Naive thymus-derived CD4-positive, alpha-beta T cell (primary cell): ENCODE measurements at regions not wholly inside any gene's neighbourhood (a gene's known extent, or its start where the extent isn't known, plus 50 kb on each side); places are given as distances from the start of the nearest gene placed in this dataset.

Source experiments
- ATAC-seq: fragments of 150-1000 bp; cut with Tn5 transposase; 2 replicates; pipeline ENCODE4 v1.10.0; 2021; ENCODE audit warnings: mild to moderate bottlenecking, moderate library complexity
- CTCF ChIA-PET: fragments of 350-600 bp; sonication (Branson Sonifier 250); formaldehyde crosslinking; loops from one replicate; lab custom pipeline; 2021; ENCODE audit warnings: antibody characterized with exemption; lab: Charles Lee
- POLR2A ChIA-PET: fragments of 350-600 bp; sonication (Branson Sonifier 250); formaldehyde crosslinking; loops from one replicate; lab custom pipeline; 2021; ENCODE audit warnings: antibody characterized with exemption, inconsistent platforms; lab: Charles Lee
- DNase-seq, 9 donors: peaks; one replicate each; pipeline versions ENCODE4 v3.0.0 to v3.0.0-alpha.2; 2020 to 2022; ENCODE audit warnings: mixed read lengths in 1 of 9
- H3K27ac ChIP-seq: one replicate; pipeline ENCODE4 v1.7.0; 2013; ENCODE audit warnings: mild to moderate bottlenecking, low read depth, low read length, moderate library complexity
- H3K27me3 ChIP-seq, 2 donors: one replicate each; pipeline ENCODE4 v1.7.0; 2013; ENCODE audit warnings: low read length in 2 of 2, mild to moderate bottlenecking in 2 of 2, moderate library complexity in 2 of 2; ENCODE audit not compliant: control insufficient read depth in 2 of 2, insufficient read depth in 2 of 2
- H3K36me3 ChIP-seq, 3 experiments: 1 replicate in 2 of 3; 2 replicates in 1 of 3; pipeline ENCODE4 v1.7.0; 2013; ENCODE audit warnings: low read length in 3 of 3, mild to moderate bottlenecking in 3 of 3, moderate library complexity in 1 of 3; ENCODE audit not compliant: insufficient read depth in 3 of 3, control insufficient read depth in 2 of 3
- H3K4me1 ChIP-seq, 2 donors: one replicate each; pipeline ENCODE4 v1.7.0; 2013; ENCODE audit warnings: low read length in 2 of 2, mild to moderate bottlenecking in 2 of 2, moderate library complexity in 1 of 2; ENCODE audit not compliant: control insufficient read depth in 2 of 2, insufficient read depth in 2 of 2
- H3K4me3 ChIP-seq: 2 replicates; pipeline ENCODE4 v1.7.0; 2013; ENCODE audit warnings: mild to moderate bottlenecking, low read length
- H3K9me3 ChIP-seq, 3 experiments: 1 replicate in 2 of 3; 2 replicates in 1 of 3; pipeline ENCODE4 v1.7.0; 2013; ENCODE audit warnings: low read length in 3 of 3; ENCODE audit not compliant: control insufficient read depth in 2 of 3
- H3K27ac Mint-ChIP-seq, 9 donors: one replicate each; pipeline ENCODE4 v1.8.0; 2020 to 2022; ENCODE audit warnings: mixed read lengths in 9 of 9, mild to moderate bottlenecking in 8 of 9, moderate library complexity in 5 of 9, inconsistent platforms in 2 of 9
- H3K27me3 Mint-ChIP-seq, 5 donors: one replicate each; pipeline ENCODE4 v1.8.0; 2021 to 2022; ENCODE audit warnings: mixed read lengths in 5 of 5, mild to moderate bottlenecking in 1 of 5
- H3K36me3 Mint-ChIP-seq, 5 donors: one replicate each; pipeline ENCODE4 v1.8.0; 2020 to 2022; ENCODE audit warnings: mixed read lengths in 5 of 5, mild to moderate bottlenecking in 3 of 5, inconsistent platforms in 1 of 5
- H3K4me1 Mint-ChIP-seq, 7 donors: one replicate each; pipeline ENCODE4 v1.8.0; 2020 to 2022; ENCODE audit warnings: mixed read lengths in 7 of 7, mild to moderate bottlenecking in 3 of 7, inconsistent platforms in 1 of 7
- H3K4me3 Mint-ChIP-seq, 10 donors: one replicate each; pipeline ENCODE4 v1.8.0; 2020 to 2022; ENCODE audit warnings: mild to moderate bottlenecking in 10 of 10, mixed read lengths in 10 of 10, moderate library complexity in 6 of 10, inconsistent platforms in 2 of 10
- H3K9me3 Mint-ChIP-seq, 11 donors: one replicate each; pipeline ENCODE4 v1.8.0; 2020 to 2022; ENCODE audit warnings: mixed read lengths in 11 of 11, mild to moderate bottlenecking in 4 of 11, inconsistent platforms in 1 of 11, moderate library complexity in 1 of 11
- intact Hi-C, 2 donors: fragments of 100-400 bp; cut with micrococcal nuclease; formaldehyde crosslinking; loops; one replicate each; pipeline ENCODE4 v1.15.1; 2023

GRCh38 chr13:31639443-31640163, 99.7 kb upstream of the RXFP2 start:
- no peak for ATAC-seq
- Histone ChIP-seq H3K9me3 (no peaks in the 10 kb centered on the region), H3K4me1 (no peaks in the 10 kb centered on the region), H3K27me3 (no peaks in the 10 kb centered on the region), H3K27ac (no peak overlapping the region), H3K4me3 (no peak overlapping the region), H3K36me3 (no peaks in the 10 kb centered on the region)
- Mint-ChIP-seq H3K27me3 (peaks cover 0 to 6% (median 0%) of the 10 kb centered on the region in 5 donors), H3K36me3 (peaks cover 0 to 5% (median 0%) of the 10 kb centered on the region in 5 donors), H3K4me1 (no peaks in the 10 kb centered on the region), H3K4me3 (no peak overlapping the region), H3K27ac (no peak overlapping the region), H3K9me3 (peaks cover 5 to 36% (median 16%) of the 10 kb centered on the region in 11 donors)
- CTCF ChIA-PET = no interaction called here
- intact Hi-C loops = no loop called here
- no peak for DNase-seq
- POLR2A ChIA-PET = no interaction called here

GRCh38 chr13:31649766-31650165, 89.6 kb upstream of the RXFP2 start:
- no peaks in the 10 kb centered on the region for H3K36me3 Mint-ChIP-seq
- no peaks in the 10 kb centered on the region for H3K36me3 ChIP-seq
- H3K4me3 Mint-ChIP-seq = no peak overlapping the region
- H3K27me3 ChIP-seq = no peaks in the 10 kb centered on the region
- H3K4me3 ChIP-seq = no peak overlapping the region
- ChIA-PET CTCF (no interaction called here), POLR2A (no interaction called here)
- no peaks in the 10 kb centered on the region for H3K4me1 ChIP-seq
- no peak overlapping the region for H3K27ac ChIP-seq
- H3K9me3 ChIP-seq = no peaks in the 10 kb centered on the region
- H3K27ac Mint-ChIP-seq = no peak overlapping the region
- no peak for ATAC-seq
- peaks cover 0 to 8% (median 0%) of the 10 kb centered on the region in 11 donors for H3K9me3 Mint-ChIP-seq
- intact Hi-C loops = no loop called here
- DNase-seq = no peak
- H3K27me3 Mint-ChIP-seq = peaks cover 0 to 5% (median 0%) of the 10 kb centered on the region in 5 donors
- no peaks in the 10 kb centered on the region for H3K4me1 Mint-ChIP-seq

GRCh38 chr13:31653730-31654129, 85.6 kb upstream of the RXFP2 start:
- Histone ChIP-seq H3K4me3 (no peak overlapping the region), H3K27me3 (no peaks in the 10 kb centered on the region), H3K4me1 (no peaks in the 10 kb centered on the region), H3K27ac (no peak overlapping the region), H3K36me3 (no peaks in the 10 kb centered on the region), H3K9me3 (no peaks in the 10 kb centered on the region)
- Mint-ChIP-seq H3K4me1 (no peaks in the 10 kb centered on the region), H3K36me3 (no peaks in the 10 kb centered on the region), H3K27ac (no peak overlapping the region), H3K4me3 (no peak overlapping the region), H3K9me3 (peaks cover 0 to 12% (median 3%) of the 10 kb centered on the region in 11 donors), H3K27me3 (peaks cover 0 to 5% (median 0%) of the 10 kb centered on the region in 5 donors)
- DNase-seq = no peak
- ChIA-PET CTCF (no interaction called here), POLR2A (no interaction called here)
- intact Hi-C loops = no loop called here
- ATAC-seq = no peak

- ATAC-seq (no peak), DNase-seq (no peak)
- ChIA-PET CTCF (no interaction called here), POLR2A (no interaction called here)
- Mint-ChIP-seq H3K36me3 (no peaks in the 10 kb centered on the region), H3K4me3 (no peak overlapping the region), H3K9me3 (peaks cover 0 to 31% (median 12%) of the 10 kb centered on the region in 11 donors), H3K27ac (no peak overlapping the region), H3K4me1 (peaks cover 0 to 2% (median 0%) of the 10 kb centered on the region in 7 donors), H3K27me3 (peaks cover 0 to 7% (median 5%) of the 10 kb centered on the region in 5 donors)
- no peaks in the 10 kb centered on the region for H3K9me3 ChIP-seq
- H3K4me1 ChIP-seq = no peaks in the 10 kb centered on the region
- intact Hi-C loops = no loop called here
- no peak overlapping the region for H3K4me3 ChIP-seq
- H3K27me3 ChIP-seq = no peaks in the 10 kb centered on the region
- no peaks in the 10 kb centered on the region for H3K36me3 ChIP-seq
- no peak overlapping the region for H3K27ac ChIP-seq
Observed at GRCh38 chr13:31663880-31664585, 75.3 kb upstream of the RXFP2 start.

- no peaks in the 10 kb centered on the region for H3K4me1 ChIP-seq
- no peaks in the 10 kb centered on the region for H3K4me1 Mint-ChIP-seq
- ChIA-PET CTCF (no interaction called here), POLR2A (no interaction called here)
- peaks cover 0 to 14% (median 5%) of the 10 kb centered on the region in 11 donors for H3K9me3 Mint-ChIP-seq
- no peak overlapping the region for H3K27ac Mint-ChIP-seq
- DNase-seq (no peak), ATAC-seq (no peak)
- H3K27me3 Mint-ChIP-seq = peaks cover 0 to 13% (median 0%) of the 10 kb centered on the region in 5 donors
- intact Hi-C loops = no loop called here
- H3K9me3 ChIP-seq = no peaks in the 10 kb centered on the region
- no peak overlapping the region for H3K4me3 ChIP-seq
- H3K27me3 ChIP-seq = no peaks in the 10 kb centered on the region
- H3K27ac ChIP-seq = no peak overlapping the region
- no peaks in the 10 kb centered on the region for H3K36me3 Mint-ChIP-seq
- no peaks in the 10 kb centered on the region for H3K36me3 ChIP-seq
- H3K4me3 Mint-ChIP-seq = no peak overlapping the region
Observed at GRCh38 chr13:31670831-31671617, 68.3 kb upstream of the RXFP2 start.

- no peaks in the 10 kb centered on the region for H3K9me3 ChIP-seq
- no peak overlapping the region for H3K4me3 ChIP-seq
- H3K27ac ChIP-seq = no peak overlapping the region
- peaks cover 0 to 9% (median 4%) of the 10 kb centered on the region in 11 donors for H3K9me3 Mint-ChIP-seq
- peaks cover 0 to 13% (median 0%) of the 10 kb centered on the region in 5 donors for H3K27me3 Mint-ChIP-seq
- no peaks in the 10 kb centered on the region for H3K27me3 ChIP-seq
- no peaks in the 10 kb centered on the region for H3K36me3 ChIP-seq
- H3K4me1 ChIP-seq = no peaks in the 10 kb centered on the region
- H3K36me3 Mint-ChIP-seq = no peaks in the 10 kb centered on the region
- ATAC-seq (no peak), DNase-seq (no peak)
- intact Hi-C loops = no loop called here
- no peak overlapping the region for H3K4me3 Mint-ChIP-seq
- POLR2A ChIA-PET = no interaction called here
- H3K27ac Mint-ChIP-seq = no peak overlapping the region
- no peaks in the 10 kb centered on the region for H3K4me1 Mint-ChIP-seq
- CTCF ChIA-PET = no interaction called here
Observed at GRCh38 chr13:31674051-31674450, 65.3 kb upstream of the RXFP2 start.
